ENCODE measurements at regions not wholly inside any gene's neighbourhood (a gene's known extent, or its start where the extent isn't known, plus 50 kb on each side); places are given as distances from the start of the nearest gene placed in this dataset.
"Not testable (repeated sequence)": the region's sequence is repeated elsewhere in the genome, so short reads cannot be mapped to it uniquely, and the experiment has no call there.

- no peak overlapping the region for H3K27ac Mint-ChIP-seq
- H3K36me3 Mint-ChIP-seq (ENCODE audit: low read depth): no peaks in the 10 kb centered on the region
- CTCF ChIA-PET: no interaction called here
- no peaks in the 10 kb centered on the region for H3K27me3 Mint-ChIP-seq
- H3K4me1 Mint-ChIP-seq: no peaks in the 10 kb centered on the region
- no peak overlapping the region for H3K4me3 Mint-ChIP-seq
- POLR2A ChIA-PET: no interaction called here
- no peak for DNase-seq
- no peaks in the 10 kb centered on the region for H3K9me3 Mint-ChIP-seq
Measured at GRCh38 chr14:99036611-99037293, 235.2 kb downstream of the BCL11B start.

- H3K4me1 Mint-ChIP-seq; H3K4me3 Mint-ChIP-seq; CTCF ChIA-PET; H3K27me3 Mint-ChIP-seq; H3K36me3 Mint-ChIP-seq (ENCODE audit: low read depth); DNase-seq; H3K27ac Mint-ChIP-seq; POLR2A ChIA-PET; H3K9me3 Mint-ChIP-seq: not testable (repeated sequence)
Measured at GRCh38 chr14:99037326-99037725, 234.7 kb downstream of the BCL11B start.

DNA sequence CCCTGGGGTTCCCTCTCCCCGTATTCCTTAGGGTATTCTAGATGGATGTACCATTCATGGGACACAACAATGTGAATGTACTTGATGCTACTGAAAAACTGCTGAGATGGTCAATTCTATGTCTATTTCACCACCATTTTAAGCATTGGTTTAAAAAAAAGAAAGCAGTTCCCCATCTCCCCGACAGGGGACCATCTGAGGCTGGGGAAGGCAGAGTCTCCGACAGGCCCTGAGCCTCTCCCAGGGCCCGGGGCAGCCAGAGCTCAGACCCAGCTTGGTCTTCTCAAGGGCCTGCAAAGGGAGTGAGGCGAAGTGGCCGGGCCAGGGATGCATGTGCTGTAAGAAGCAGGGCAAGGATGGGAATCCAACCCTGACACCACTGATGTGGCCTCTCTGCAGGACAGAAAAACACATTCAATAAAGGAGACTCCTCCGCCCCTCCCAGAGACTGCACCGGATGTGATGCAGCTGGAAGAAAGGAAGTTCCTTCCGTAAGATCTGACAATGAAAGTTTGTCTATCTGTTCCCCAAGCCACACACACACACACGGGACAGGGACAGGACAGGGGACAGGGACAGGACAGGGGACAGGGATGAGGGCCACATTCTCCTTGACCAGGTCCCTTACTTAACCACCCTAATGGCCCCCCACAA, 234.1 kb downstream of the BCL11B start:
- Mint-ChIP-seq H3K4me3 (no peak overlapping the region), H3K27me3 (no peaks in the 10 kb centered on the region), H3K27ac (no peak overlapping the region), H3K9me3 (no peaks in the 10 kb centered on the region), H3K36me3 (ENCODE audit: low read depth) (no peaks in the 10 kb centered on the region), H3K4me1 (no peaks in the 10 kb centered on the region)
- no peak for DNase-seq
- ChIA-PET POLR2A (no interaction called here), CTCF (interaction anchor here (1.2 kb wide), 1 partner anchor 16 kb away, joined by 3 read pairs; no protein-coding TSS in a partner anchor)

- Mint-ChIP-seq H3K27me3 (no peaks in the 10 kb centered on the region), H3K9me3 (no peaks in the 10 kb centered on the region), H3K27ac (no peak overlapping the region), H3K36me3 (ENCODE audit: low read depth) (no peaks in the 10 kb centered on the region), H3K4me3 (no peak overlapping the region), H3K4me1 (no peaks in the 10 kb centered on the region)
- CTCF ChIA-PET: interaction anchor here (1.2 kb wide), 1 partner anchor 16 kb away, joined by 3 read pairs; no protein-coding TSS in a partner anchor
- no peak for DNase-seq
- POLR2A ChIA-PET: no interaction called here
Measured at GRCh38 chr14:99038431-99038820, 233.6 kb downstream of the BCL11B start.

GRCh38 chr14:99039331-99040041, 232.5 kb downstream of the BCL11B start:
- Mint-ChIP-seq H3K9me3 (peaks cover 5% of the 10 kb centered on the region), H3K27ac (no peak overlapping the region), H3K36me3 (ENCODE audit: low read depth) (no peaks in the 10 kb centered on the region), H3K4me1 (no peaks in the 10 kb centered on the region), H3K4me3 (no peak overlapping the region), H3K27me3 (no peaks in the 10 kb centered on the region)
- CTCF ChIA-PET: no interaction called here
- no peak for DNase-seq
- POLR2A ChIA-PET: no interaction called here

DNA sequence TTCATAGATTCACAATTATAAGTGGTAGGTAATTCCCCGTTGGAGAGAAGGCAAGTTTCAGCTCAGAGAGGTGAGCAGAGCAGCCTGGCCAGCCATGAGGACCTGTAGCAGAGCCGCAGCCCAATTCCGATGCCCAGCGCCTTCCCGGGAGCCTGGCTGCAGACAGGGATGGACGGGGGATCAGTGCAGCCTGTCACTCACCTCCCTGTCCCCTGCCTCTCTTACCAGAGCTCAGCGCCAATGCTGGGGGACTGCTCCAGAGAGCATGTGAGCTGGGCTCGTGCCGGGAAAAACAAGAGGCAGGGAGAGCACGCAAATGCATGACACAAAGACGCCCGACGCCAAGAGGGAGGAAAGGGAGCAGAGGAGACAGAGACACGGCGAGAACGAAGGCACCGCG, 231.9 kb downstream of the BCL11B start:
- DNase-seq: no peak
- Mint-ChIP-seq H3K36me3 (ENCODE audit: low read depth) (no peaks in the 10 kb centered on the region), H3K4me3 (no peak overlapping the region), H3K4me1 (no peaks in the 10 kb centered on the region), H3K9me3 (peaks cover 11% of the 10 kb centered on the region), H3K27me3 (no peaks in the 10 kb centered on the region), H3K27ac (no peak overlapping the region)
- ChIA-PET POLR2A (no interaction called here), CTCF (no interaction called here)

DNA sequence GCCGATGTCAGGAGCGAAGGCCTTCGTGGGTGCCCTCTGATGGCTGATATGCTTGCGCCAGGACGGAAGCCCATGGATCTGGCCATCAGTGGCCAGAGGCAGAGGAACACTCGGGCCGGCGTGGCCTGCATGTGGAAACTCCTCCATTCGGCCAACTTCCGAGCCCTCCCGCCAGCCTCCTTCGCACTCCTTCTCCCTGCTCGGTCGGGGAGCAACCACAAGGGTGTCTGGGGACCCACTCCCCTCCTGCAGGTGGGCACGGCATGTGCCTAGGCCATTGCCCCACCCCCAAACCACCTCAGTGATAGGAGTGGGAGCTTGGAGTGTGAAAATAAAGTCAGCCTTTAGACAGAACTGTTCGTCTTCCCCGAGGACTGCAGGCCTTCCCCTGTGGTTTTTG, 231.3 kb downstream of the BCL11B start:
- ChIA-PET POLR2A (no interaction called here), CTCF (no interaction called here)
- DNase-seq: no peak
- H3K27ac Mint-ChIP-seq: no peak overlapping the region
- H3K4me3 Mint-ChIP-seq: no peak overlapping the region
- H3K36me3 Mint-ChIP-seq (ENCODE audit: low read depth): no peaks in the 10 kb centered on the region
- no peaks in the 10 kb centered on the region for H3K27me3 Mint-ChIP-seq
- H3K9me3 Mint-ChIP-seq: peaks cover 11% of the 10 kb centered on the region
- no peaks in the 10 kb centered on the region for H3K4me1 Mint-ChIP-seq

DNA sequence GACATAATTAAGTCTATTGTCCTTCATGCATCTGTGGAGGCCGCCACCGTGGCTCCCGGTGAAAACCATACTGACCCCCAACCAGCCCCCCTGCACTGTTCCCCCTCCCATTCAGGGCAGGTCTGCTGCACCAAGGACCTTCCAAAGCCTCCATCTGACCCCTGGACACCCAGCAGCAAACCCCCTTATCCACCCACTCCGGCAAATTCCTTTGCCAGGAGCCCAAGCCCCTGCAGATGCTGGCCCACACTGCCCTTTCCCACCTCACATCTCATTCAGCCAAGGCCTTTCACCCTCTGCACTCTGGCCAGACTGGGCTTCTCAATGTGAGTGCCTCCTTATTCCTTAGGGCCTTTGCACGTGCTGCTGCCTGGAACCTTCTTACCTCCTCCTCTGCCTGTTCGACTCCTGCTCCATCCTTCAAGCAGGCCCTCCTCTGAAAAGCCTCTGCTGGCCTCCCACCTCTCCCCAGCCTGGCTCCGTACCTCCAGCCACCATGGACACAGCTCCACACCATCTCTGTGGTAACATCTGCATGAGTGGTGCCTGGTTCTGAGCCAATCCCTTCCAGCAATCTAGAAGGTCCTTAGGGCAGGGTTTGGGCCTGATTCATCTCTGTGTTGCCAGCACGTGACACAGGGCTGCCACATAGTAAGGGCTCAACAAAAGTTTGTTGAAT, 230.7 kb downstream of the BCL11B start:
- no peaks in the 10 kb centered on the region for H3K27me3 Mint-ChIP-seq
- CTCF ChIA-PET: no interaction called here
- no peaks in the 10 kb centered on the region for H3K36me3 Mint-ChIP-seq (ENCODE audit: low read depth)
- H3K4me1 Mint-ChIP-seq: no peaks in the 10 kb centered on the region
- POLR2A ChIA-PET: no interaction called here
- H3K27ac Mint-ChIP-seq: no peak overlapping the region
- no peak overlapping the region for H3K4me3 Mint-ChIP-seq
- H3K9me3 Mint-ChIP-seq: peaks cover 11% of the 10 kb centered on the region
- DNase-seq: no peak

DNA sequence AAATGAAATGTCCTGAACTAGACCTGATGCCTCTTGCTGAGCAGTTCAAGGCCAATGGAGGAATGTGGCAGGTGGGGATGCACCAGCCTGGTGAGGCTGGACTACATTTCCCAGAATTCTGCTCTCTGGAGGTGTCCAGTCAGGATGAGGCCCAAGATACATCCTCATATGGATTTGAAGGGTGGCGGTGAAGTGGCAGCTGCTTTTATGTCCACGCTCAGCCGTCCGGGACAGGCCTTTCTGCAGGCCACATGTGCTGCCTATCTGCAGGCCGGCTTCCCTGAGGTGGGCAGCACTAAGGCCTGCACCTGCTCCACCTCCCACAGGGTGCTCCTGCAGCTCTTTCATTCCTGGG, 230.2 kb downstream of the BCL11B start:
- ChIA-PET CTCF (no interaction called here), POLR2A (no interaction called here)
- H3K4me1 Mint-ChIP-seq: no peaks in the 10 kb centered on the region
- no peak overlapping the region for H3K4me3 Mint-ChIP-seq
- H3K9me3 Mint-ChIP-seq: peaks cover 13% of the 10 kb centered on the region
- H3K27ac Mint-ChIP-seq: no peak overlapping the region
- H3K27me3 Mint-ChIP-seq: no peaks in the 10 kb centered on the region
- no peak for DNase-seq
- no peaks in the 10 kb centered on the region for H3K36me3 Mint-ChIP-seq (ENCODE audit: low read depth)

- Mint-ChIP-seq H3K27me3 (no peaks in the 10 kb centered on the region), H3K36me3 (ENCODE audit: low read depth) (no peaks in the 10 kb centered on the region), H3K9me3 (peaks cover 13% of the 10 kb centered on the region), H3K4me1 (no peaks in the 10 kb centered on the region), H3K27ac (no peak overlapping the region), H3K4me3 (no peak overlapping the region)
- POLR2A ChIA-PET: no interaction called here
- DNase-seq: no peak
- CTCF ChIA-PET: no interaction called here
Measured at GRCh38 chr14:99042381-99043266, 229.4 kb downstream of the BCL11B start.

GRCh38 chr14:99043267-99043615, 228.8 kb downstream of the BCL11B start:
- H3K4me3 Mint-ChIP-seq: no peak overlapping the region
- no peaks in the 10 kb centered on the region for H3K4me1 Mint-ChIP-seq
- H3K27me3 Mint-ChIP-seq: no peaks in the 10 kb centered on the region
- no peaks in the 10 kb centered on the region for H3K36me3 Mint-ChIP-seq (ENCODE audit: low read depth)
- peaks cover 13% of the 10 kb centered on the region for H3K9me3 Mint-ChIP-seq
- ChIA-PET POLR2A (interaction anchor here (1.1 kb wide), 1 partner anchor 11 kb away, joined by 3 read pairs; no protein-coding TSS in a partner anchor), CTCF (no interaction called here)
- DNase-seq: no peak
- no peak overlapping the region for H3K27ac Mint-ChIP-seq

DNA sequence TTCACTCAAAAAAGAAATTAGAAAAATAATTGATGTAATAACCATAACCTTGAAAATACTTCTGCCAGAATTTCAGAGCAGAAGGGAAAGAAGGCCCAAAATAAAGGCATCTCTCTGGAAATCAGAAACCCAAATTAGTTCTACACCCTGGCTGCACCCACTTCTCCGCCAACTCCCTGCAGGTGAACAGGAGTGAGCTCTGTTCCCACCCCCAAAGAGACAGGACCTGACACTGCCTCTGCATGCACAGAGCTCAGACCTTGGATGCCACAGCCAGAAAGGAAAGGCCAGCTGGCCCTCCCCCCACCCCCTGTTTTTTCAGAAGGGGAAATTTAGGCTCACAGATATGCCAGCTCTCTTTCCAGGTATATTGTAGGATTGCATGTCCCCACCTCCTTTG, 228.2 kb downstream of the BCL11B start:
- Mint-ChIP-seq H3K4me3 (no peak overlapping the region), H3K4me1 (no peaks in the 10 kb centered on the region), H3K27me3 (no peaks in the 10 kb centered on the region), H3K27ac (no peak overlapping the region), H3K36me3 (ENCODE audit: low read depth) (no peaks in the 10 kb centered on the region), H3K9me3 (peaks cover 13% of the 10 kb centered on the region)
- ChIA-PET POLR2A (interaction anchor here (1.1 kb wide), 1 partner anchor 10 kb away, joined by 3 read pairs; no protein-coding TSS in a partner anchor), CTCF (no interaction called here)
- DNase-seq: no peak
